HK-2 (cell line): ENCODE measurements at regions not wholly inside any gene's neighbourhood (a gene's known extent, or its start where the extent isn't known, plus 50 kb on each side); places are given as distances from the start of the nearest gene placed in this dataset.
A peak's percentile ranks its signal among the peaks of the same experiment; 100 is the strongest.
"Not testable (repeated sequence)": the region's sequence is repeated elsewhere in the genome, so short reads cannot be mapped to it uniquely, and the experiment has no call there.

Experiments
- DNase-seq: peaks from one replicate; pipeline ENCODE4 v3.0.0-alpha.2; 2018; ENCODE audit not compliant: unreplicated experiment

- DNase-seq, result no peak
Observed at GRCh38 chr16:52976539-52977167, 76.0 kb downstream of the CHD9NB start.

- DNase-seq, result no peak
Observed at GRCh38 chr16:52967744-52968143, 85.0 kb downstream of the CHD9NB start.

- DNase-seq, result no peak
Observed at GRCh38 chr16:52964290-52964689, 88.4 kb downstream of the CHD9NB start.

GRCh38 chr16:52963855-52964242 is 88.8 kb downstream of the CHD9NB start:
- DNase-seq, result no peak

GRCh38 chr16:52963212-52963854 is 89.4 kb downstream of the CHD9NB start:
- no peak for DNase-seq

- DNase-seq, result no peak
Observed at GRCh38 chr16:52958951-52959350, 93.7 kb downstream of the CHD9NB start.

- no peak for DNase-seq
Observed at GRCh38 chr16:52957199-52957598, 95.5 kb downstream of the CHD9NB start.

- no peak for DNase-seq
Observed at GRCh38 chr16:52956044-52956443, 96.7 kb downstream of the CHD9NB start.

- DNase-seq, result no peak
Observed at GRCh38 chr16:52953215-52953614, 99.5 kb downstream of the CHD9NB start.

GRCh38 chr16:52948946-52949345 is 103.8 kb downstream of the CHD9NB start:
- DNase-seq, result no peak

- no peak for DNase-seq
Observed at GRCh38 chr16:52932321-52932720, 120.4 kb downstream of the CHD9NB start.

GRCh38 chr16:52929478-52930400 is 123.0 kb downstream of the CHD9NB start:
- DNase-seq, result no peak

GRCh38 chr16:52928955-52929354 is 123.7 kb downstream of the CHD9NB start:
- DNase-seq, result no peak

GRCh38 chr16:52925143-52925542 is 127.6 kb downstream of the CHD9NB start:
- no peak for DNase-seq

- no peak for DNase-seq
Observed at GRCh38 chr16:52924162-52924561, 128.5 kb downstream of the CHD9NB start.

GRCh38 chr16:52921104-52921503 is 131.6 kb downstream of the CHD9NB start:
- no peak for DNase-seq

GRCh38 chr16:52920331-52920730 is 132.4 kb downstream of the CHD9NB start:
- DNase-seq, result no peak

GRCh38 chr16:52914428-52914827 is 138.3 kb downstream of the CHD9NB start:
- DNase-seq, result no peak

- peak; percentile 44 for DNase-seq
Observed at GRCh38 chr16:52912565-52913173, 140.0 kb downstream of the CHD9NB start.

GRCh38 chr16:52908057-52908456 is 144.6 kb downstream of the CHD9NB start:
- not testable (repeated sequence) for DNase-seq

- no peak for DNase-seq
Observed at GRCh38 chr16:52906281-52906680, 146.4 kb downstream of the CHD9NB start.

- DNase-seq, result no peak
Observed at GRCh38 chr16:52896478-52897164, 156.1 kb downstream of the CHD9NB start.
